HCT116 (cell line): ENCODE measurements at regions not wholly inside any gene's neighbourhood (a gene's known extent, or its start where the extent isn't known, plus 50 kb on each side); places are given as distances from the start of the nearest gene placed in this dataset.

Experiments used
- ATAC-seq: fragments of 200-7000 bp; cut with Tn5 transposase; 2 replicates; pipeline ENCODE4 v1.9.1; 2020; ENCODE audit warnings: mild to moderate bottlenecking, moderate library complexity
- BruUV-seq: library from RNA; stranded (reverse); fragments of 400-500 nt; replicated peaks from 2 replicates; lab custom pipeline; 2021; lab: Mats Ljungman, UMichigan
- CTCF ChIA-PET: fragments of 300-600 bp; sonication (Branson Sonifier 250); formaldehyde crosslinking; loops from one replicate; lab custom pipeline; 2021; ENCODE audit warnings: antibody characterized with exemption; lab: Charles Lee
- POLR2A ChIA-PET: fragments of 300-600, 350-600 bp; sonication (Branson Sonifier 250); formaldehyde crosslinking; loops from one replicate; lab custom pipeline; 2021; ENCODE audit warnings: antibody characterized with exemption; lab: Charles Lee
- RAD21 ChIA-PET, 2 experiments: fragments of 300-600 bp; sonication (Branson Sonifier 250); formaldehyde crosslinking; loops; one replicate each; lab custom pipeline; 2023; ENCODE audit warnings: low total read pairs in 2 of 2; ENCODE audit not compliant: uncharacterized antibody in 2 of 2, unreplicated experiment in 2 of 2, low non-redundant PET in 1 of 2; lab: Charles Lee
- DNase-seq: peaks from one replicate; pipeline ENCODE4 v3.0.0-alpha.2; 2010; ENCODE audit warnings: low read depth, low spot score
- H2AFZ ChIP-seq: fragments of 200-600 bp; shearing (Covaris generic), sonication (generic); 2 replicates; pipeline ENCODE4 v1.6.1; 2017; ENCODE audit warnings: low read depth, mixed run types, mixed read lengths, antibody characterized with exemption, low read length; ENCODE audit not compliant: poor library complexity, severe bottlenecking
- H3K27ac ChIP-seq: 2 replicates; pipeline ENCODE4 v1.5.1; 2012; ENCODE audit warnings: low read depth, low read length
- H3K27me3 ChIP-seq: fragments of 200-600 bp; sonication (generic); 2 replicates; pipeline ENCODE4 v1.6.1; 2016; ENCODE audit warnings: mixed run types, low read length, mixed read lengths; ENCODE audit not compliant: insufficient read depth
- H3K36me3 ChIP-seq, 2 experiments: fragments of 200-500 bp in 1 of 2; fragments of 200-600 bp in 1 of 2; sonication (Bioruptor generic) in 1 of 2; sonication (generic) in 1 of 2; 2 replicates each; pipeline versions ENCODE4 v1.5.1 to v1.6.1; 2014 to 2016; ENCODE audit warnings: low read length in 2 of 2, inconsistent platforms in 1 of 2, mixed read lengths in 1 of 2, mixed run types in 1 of 2; ENCODE audit not compliant: insufficient read depth in 2 of 2, control insufficient read depth in 1 of 2
- H3K4me1 ChIP-seq, 2 experiments: fragments of 200-600 bp in 1 of 2; sonication (generic) in 1 of 2; 2 replicates each; pipeline versions ENCODE4 v1.5.1 to v1.6.1; 2012 to 2017; ENCODE audit warnings: low read length in 2 of 2, inconsistent platforms in 1 of 2, mild to moderate bottlenecking in 1 of 2, mixed read lengths in 1 of 2, mixed run types in 1 of 2, moderate library complexity in 1 of 2; ENCODE audit not compliant: insufficient read depth in 2 of 2, control insufficient read depth in 1 of 2
- H3K4me2 ChIP-seq: fragments of 200-600 bp; sonication (generic); 2 replicates; pipeline ENCODE4 v1.6.1; 2017; ENCODE audit warnings: mixed run types, low read length, mixed read lengths
- H3K4me3 ChIP-seq, 2 experiments: fragments of 200-600 bp in 1 of 2; sonication (generic) in 1 of 2; replicated peaks in 1 of 2; 2 replicates each; pipeline ENCODE4 v1.5.1; 2011 to 2016; ENCODE audit warnings: low read length in 2 of 2, control low read depth in 1 of 2, low read depth in 1 of 2, mild to moderate bottlenecking in 1 of 2, mixed read lengths in 1 of 2, mixed run types in 1 of 2
- H3K79me2 ChIP-seq: fragments of 200-600 bp; sonication (generic); 2 replicates; pipeline ENCODE4 v1.6.1; 2017; ENCODE audit warnings: mild to moderate bottlenecking, mixed run types, low read length, moderate library complexity, mixed read lengths; ENCODE audit not compliant: insufficient read depth
- H3K9ac ChIP-seq: fragments of 200-600 bp; sonication (generic); 2 replicates; pipeline ENCODE4 v1.6.1; 2016; ENCODE audit warnings: low read length, mixed read lengths
- H3K9me2 ChIP-seq: fragments of 200-600 bp; sonication (generic), shearing (Covaris generic); 2 replicates; pipeline ENCODE4 v1.6.1; 2017; ENCODE audit warnings: mixed run types, mild to moderate bottlenecking, moderate library complexity; ENCODE audit not compliant: insufficient read depth
- H3K9me3 ChIP-seq, 2 experiments: fragments of 200-500 bp in 1 of 2; fragments of 200-600 bp in 1 of 2; sonication (Bioruptor generic) in 1 of 2; sonication (generic) in 1 of 2; 2 replicates each; pipeline ENCODE4 v1.6.1; 2014 to 2017; ENCODE audit warnings: low read length in 2 of 2, mixed read lengths in 2 of 2, inconsistent platforms in 1 of 2, low read depth in 1 of 2, mild to moderate bottlenecking in 1 of 2, mixed run types in 1 of 2, moderate library complexity in 1 of 2; ENCODE audit not compliant: control insufficient read depth in 1 of 2, insufficient read depth in 1 of 2
- H4K20me1 ChIP-seq: fragments of 200-600 bp; sonication (generic), shearing (Covaris generic); 2 replicates; pipeline ENCODE4 v1.6.1; 2017; ENCODE audit warnings: mixed run types, mild to moderate bottlenecking, moderate library complexity; ENCODE audit not compliant: insufficient read depth
- ATF3 ChIP-seq: IDR thresholded peaks from 2 replicates; pipeline ENCODE4 v1.6.1; 2012
- CBX3 ChIP-seq: IDR thresholded peaks from 2 replicates; pipeline ENCODE4 v1.6.1; 2012; ENCODE audit warnings: low read depth
- CTCF ChIP-seq, 3 experiments: fragments of 200-600 bp in 1 of 3; sonication (generic) in 1 of 3; IDR thresholded peaks in 2 of 3; conservative IDR thresholded peaks in 1 of 3; 2 replicates each; pipeline ENCODE4 v1.5.1; 2012 to 2017; ENCODE audit warnings: low read depth in 2 of 3, low read length in 2 of 3, antibody characterized with exemption in 1 of 3, borderline replicate concordance in 1 of 3, control low read depth in 1 of 3, mild to moderate bottlenecking in 1 of 3, mixed read lengths in 1 of 3, mixed run types in 1 of 3, moderate library complexity in 1 of 3; ENCODE audit not compliant: insufficient read depth in 1 of 3
- EGR1 ChIP-seq: IDR thresholded peaks from 2 replicates; pipeline ENCODE4 v1.6.1; 2012; ENCODE audit warnings: low read depth
- ELF1 ChIP-seq: IDR thresholded peaks from 2 replicates; pipeline ENCODE4 v1.6.1; 2012; ENCODE audit warnings: low read depth, borderline replicate concordance
- EZH2 ChIP-seq: fragments of 200-600 bp; sonication (generic); IDR thresholded peaks from 2 replicates; pipeline ENCODE4 v1.6.1; 2017; ENCODE audit warnings: antibody characterized with exemption, mixed run types
- MAX ChIP-seq: IDR thresholded peaks from 2 replicates; pipeline ENCODE4 v1.6.1; 2012
- POLR2A ChIP-seq: IDR thresholded peaks from 2 replicates; pipeline ENCODE4 v1.7.0; 2011; ENCODE audit warnings: borderline replicate concordance; ENCODE audit not compliant: insufficient read depth, insufficient read length; ENCODE audit errors: extremely low read depth
- REST ChIP-seq: IDR thresholded peaks from 2 replicates; pipeline ENCODE4 v1.6.1; 2012; ENCODE audit warnings: low read depth
- SIN3A ChIP-seq: IDR thresholded peaks from 2 replicates; pipeline ENCODE4 v1.6.1; 2012; ENCODE audit warnings: low read depth
- SRF ChIP-seq: IDR thresholded peaks from 2 replicates; pipeline ENCODE4 v1.6.1; 2012; ENCODE audit warnings: low read depth
- YY1 ChIP-seq: IDR thresholded peaks from 2 replicates; pipeline ENCODE4 v1.6.1; 2011; ENCODE audit warnings: low read length, low read depth, moderate library complexity, mild to moderate bottlenecking; ENCODE audit not compliant: insufficient replicate concordance; ENCODE audit errors: extremely low read depth
- ZFX ChIP-seq: fragments of 450-650 bp; IDR thresholded peaks from 2 replicates; pipeline ENCODE4 v1.6.1; 2017
- intact Hi-C: fragments of 100-400 bp; cut with micrococcal nuclease; formaldehyde crosslinking; loops from 2 replicates; pipeline ENCODE4 v1.10.0; 2022

GRCh38 chr13:109881961-109882558 is 95.7 kb upstream of the IRS2 start:
- no peak overlapping the region for H3K27ac ChIP-seq
- ChIA-PET RAD21 (no interaction called here), POLR2A (no interaction called here), CTCF (no interaction called here)
- no peaks in the 10 kb centered on the region for H3K36me3 ChIP-seq
- BruUV-seq = no TSS peak
- H3K4me2 ChIP-seq = no peak overlapping the region
- no peak overlapping the region for H2AFZ ChIP-seq
- no peaks in the 10 kb centered on the region for H3K9me2 ChIP-seq
- H3K4me1 ChIP-seq = no peaks in the 10 kb centered on the region
- no peak overlapping the region for H3K4me3 ChIP-seq
- no peak for ATAC-seq
- no peaks in the 10 kb centered on the region for H3K27me3 ChIP-seq
- no peaks in the 10 kb centered on the region for H3K79me2 ChIP-seq
- no peaks in the 10 kb centered on the region for H3K9me3 ChIP-seq
- no peak overlapping the region for H3K9ac ChIP-seq
- intact Hi-C loops = no loop called here
- no peaks in the 10 kb centered on the region for H4K20me1 ChIP-seq
- DNase-seq = no peak
- TF ChIP-seq ELF1 (no peak), SRF (no peak), EZH2 (no peak), REST (no peak), EGR1 (no peak), SIN3A (no peak)

- ChIA-PET POLR2A (no interaction called here), CTCF (no interaction called here), RAD21 (no interaction called here)
- H3K4me2 ChIP-seq = no peak overlapping the region
- no TSS peak for BruUV-seq
- H3K9me2 ChIP-seq = no peaks in the 10 kb centered on the region
- no peaks in the 10 kb centered on the region for H3K36me3 ChIP-seq
- H3K79me2 ChIP-seq = no peaks in the 10 kb centered on the region
- no peaks in the 10 kb centered on the region for H3K27me3 ChIP-seq
- H4K20me1 ChIP-seq = no peaks in the 10 kb centered on the region
- DNase-seq (no peak), ATAC-seq (no peak)
- no peak overlapping the region for H3K9ac ChIP-seq
- H3K27ac ChIP-seq = no peak overlapping the region
- no peaks in the 10 kb centered on the region for H3K4me1 ChIP-seq
- no peak overlapping the region for H2AFZ ChIP-seq
- no peak overlapping the region for H3K4me3 ChIP-seq
- intact Hi-C loops = no loop called here
- no peaks in the 10 kb centered on the region for H3K9me3 ChIP-seq
- TF ChIP-seq POLR2A (no peak), MAX (no peak), YY1 (no peak), CTCF (IDR thresholded peaks at IDR 0.05 in 2 of 3, conservative IDR thresholded peaks at IDR 0.05 in 1 of 3; ENCODE audit: borderline replicate concordance in 1 of 3, insufficient read depth in 1 of 3, low read depth in 2 of 3, low read length in 2 of 3) (no peak), EGR1 (no peak), ATF3 (no peak), CBX3 (no peak), ZFX (no peak)
These were observed 95.0 kb upstream of the IRS2 start for GRCh38 chr13:109881347-109881725.
